HepG2 (cell line): ENCODE measurements at regions not wholly inside any gene's neighbourhood (a gene's known extent, or its start where the extent isn't known, plus 50 kb on each side); places are given as distances from the start of the nearest gene placed in this dataset.

Experiments used
- ATAC-seq: fragments of 200-7000 bp; cut with Tn5 transposase; 3 replicates; pipeline ENCODE4 v1.9.1; 2020; ENCODE audit warnings: mild to moderate bottlenecking, moderate library complexity
- BruUV-seq: library from RNA; stranded (reverse); fragments of 400-500 nt; replicated peaks from 2 replicates; lab custom pipeline; 2021; lab: Mats Ljungman, UMichigan
- CTCF ChIA-PET: fragments of 300-600 bp; formaldehyde crosslinking; extraction: SDS; loops from one replicate; lab custom pipeline; 2021; ENCODE audit warnings: low total read pairs, inconsistent platforms, low intra/inter-chr PET ratio; lab: Yijun Ruan, JAX
- POLR2A ChIA-PET: fragments of 350-600 bp; sonication (Branson Sonifier 250); formaldehyde crosslinking; loops from one replicate; lab custom pipeline; 2020; ENCODE audit warnings: antibody characterized with exemption, inconsistent platforms; lab: Yijun Ruan, JAX
- DNase-seq: peaks from one replicate; pipeline ENCODE4 v3.0.0-alpha.2; 2015; ENCODE audit warnings: low spot score
- FAIRE-seq: peaks from 3 replicates; lab custom pipeline; 2011; peaks lifted over from hg19 to GRCh38; lab: Jason Lieb, UNC
- H2AFZ ChIP-seq: one replicate; pipeline ENCODE4 v1.6.1; 2011; ENCODE audit warnings: low read length, inconsistent platforms
- H3K27ac ChIP-seq: fragments of 300-600 bp; 3 replicates; pipeline ENCODE4 v1.8.0; 2011; ENCODE audit warnings: mixed run types, mild to moderate bottlenecking, mixed read lengths, low read length, inconsistent platforms; ENCODE audit not compliant: insufficient read depth; ENCODE audit errors: extremely low read length
- H3K27me3 ChIP-seq, 2 experiments: fragments of 200-600 bp in 1 of 2; 2 replicates in 1 of 2; 3 replicates in 1 of 2; pipeline versions ENCODE4 v1.6.0 to v1.8.0; 2011; ENCODE audit warnings: low read length in 2 of 2, mild to moderate bottlenecking in 2 of 2, moderate library complexity in 2 of 2, inconsistent platforms in 1 of 2; ENCODE audit not compliant: insufficient read depth in 2 of 2, control insufficient read depth in 1 of 2
- H3K36me3 ChIP-seq, 2 experiments: fragments of 200-600 bp in 1 of 2; replicated peaks in 1 of 2; 2 replicates in 1 of 2; 3 replicates in 1 of 2; pipeline versions ENCODE4 v1.5.1 to v1.8.0; 2011; ENCODE audit warnings: low read length in 2 of 2, inconsistent platforms in 1 of 2; ENCODE audit not compliant: insufficient read depth in 2 of 2, control insufficient read depth in 1 of 2
- H3K4me1 ChIP-seq: 2 replicates; pipeline ENCODE4 v1.5.1; 2012; ENCODE audit warnings: low read length, inconsistent platforms; ENCODE audit not compliant: insufficient read depth
- H3K4me2 ChIP-seq: 2 replicates; pipeline ENCODE4 v1.6.0; 2011; ENCODE audit warnings: low read depth, low read length, inconsistent platforms
- H3K4me3 ChIP-seq, 3 experiments: fragments of 200-600 bp in 1 of 3; sonication (generic), shearing (Covaris generic) in 1 of 3; replicated peaks in 1 of 3; 2 replicates each; pipeline ENCODE4 v1.5.1; 2011 to 2016; ENCODE audit warnings: low read length in 3 of 3, inconsistent platforms in 2 of 3, low read depth in 2 of 3, mild to moderate bottlenecking in 2 of 3, control low read depth in 1 of 3, mixed read lengths in 1 of 3; ENCODE audit not compliant: insufficient read depth in 1 of 3
- H3K79me2 ChIP-seq: one replicate; pipeline ENCODE4 v1.6.1; 2011; ENCODE audit warnings: low read length, inconsistent platforms; ENCODE audit not compliant: insufficient read depth
- H3K9ac ChIP-seq: 2 replicates; pipeline ENCODE4 v1.6.0; 2011; ENCODE audit warnings: mild to moderate bottlenecking, low read depth, low read length, inconsistent platforms; ENCODE audit not compliant: insufficient read depth
- H3K9me3 ChIP-seq: 2 replicates; pipeline ENCODE4 v1.5.1; 2012; ENCODE audit warnings: mild to moderate bottlenecking, low read length
- H4K20me1 ChIP-seq: 2 replicates; pipeline ENCODE4 v1.6.0; 2011; ENCODE audit warnings: inconsistent platforms, mild to moderate bottlenecking, low read length, moderate library complexity; ENCODE audit not compliant: insufficient read depth
- ATF7 ChIP-seq, 2 experiments: fragments of 450-650 bp in 1 of 2; sonication (generic) in 1 of 2; formaldehyde crosslinking in 1 of 2; IDR thresholded peaks; 2 replicates each; pipeline versions ENCODE4 v1.4.0 to v1.6.1; 2016 to 2020; ENCODE audit warnings: antibody characterized with exemption in 1 of 2, mild to moderate bottlenecking in 1 of 2, missing genetic modification reagents in 1 of 2
- BORCS8-MEF2B ChIP-seq: sonication (generic); formaldehyde crosslinking; IDR thresholded peaks from 2 replicates; pipeline ENCODE4 v1.8.0; 2022; ENCODE audit warnings: mild to moderate bottlenecking, missing genetic modification reagents
- CEBPB ChIP-seq: IDR thresholded peaks from 2 replicates; pipeline ENCODE4 v1.6.1; 2011; ENCODE audit warnings: low read depth, low read length, improper control_type of control experiment, borderline replicate concordance
- ZNF318 ChIP-seq: sonication (generic); formaldehyde crosslinking; IDR thresholded peaks from 2 replicates; pipeline ENCODE4 v1.4.0; 2020; ENCODE audit warnings: mild to moderate bottlenecking, missing genetic modification reagents
- in situ Hi-C: cut with HindIII; loops from 2 replicates; pipeline ENCODE4 v1.10.0; 2017; ENCODE audit warnings: low pct_unique_long_range_greater_than_20kb; ENCODE audit not compliant: extremely low pct_ligation_motif_present
- intact Hi-C: fragments of 100-400 bp; cut with micrococcal nuclease; formaldehyde crosslinking; loops from one replicate; pipeline ENCODE4 v1.10.0; 2022; ENCODE audit not compliant: unreplicated experiment

GRCh38 chr1:232204269-232204668, 425.7 kb downstream of the SIPA1L2 start:
- H3K9ac ChIP-seq, result no peak overlapping the region
- no peak for DNase-seq
- no peak for FAIRE-seq
- H4K20me1 ChIP-seq, result no peaks in the 10 kb centered on the region
- no peaks in the 10 kb centered on the region for H3K36me3 ChIP-seq
- no peak overlapping the region for H3K27ac ChIP-seq
- no peaks in the 10 kb centered on the region for H3K79me2 ChIP-seq
- H3K9me3 ChIP-seq, result no peaks in the 10 kb centered on the region
- no peak for ATAC-seq
- no peak overlapping the region for H3K4me3 ChIP-seq
- TF ChIP-seq CEBPB (peak; percentile 11; the same call in 1 of the 2 replicates), ATF7 (IDR thresholded peaks at IDR 0.05) (peak; percentile 71), ATF7 (CRISPR knock-in tag; IDR thresholded peaks at IDR 0.05) (no peak), BORCS8-MEF2B (CRISPR knock-in tag) (no peak), ZNF318 (CRISPR knock-in tag) (no peak)
- ChIA-PET POLR2A (no interaction called here), CTCF (no interaction called here)
- in situ Hi-C loops (no loop called here), intact Hi-C loops (no loop called here)
- no peak overlapping the region for H3K4me2 ChIP-seq
- no peak overlapping the region for H2AFZ ChIP-seq
- H3K4me1 ChIP-seq, result no peaks in the 10 kb centered on the region
- no TSS peak for BruUV-seq
- H3K27me3 ChIP-seq, result no peaks in the 10 kb centered on the region
